ENCODE measurements at regions not wholly inside any gene's neighbourhood (a gene's known extent, or its start where the extent isn't known, plus 50 kb on each side); places are given as distances from the start of the nearest gene placed in this dataset.

DNA sequence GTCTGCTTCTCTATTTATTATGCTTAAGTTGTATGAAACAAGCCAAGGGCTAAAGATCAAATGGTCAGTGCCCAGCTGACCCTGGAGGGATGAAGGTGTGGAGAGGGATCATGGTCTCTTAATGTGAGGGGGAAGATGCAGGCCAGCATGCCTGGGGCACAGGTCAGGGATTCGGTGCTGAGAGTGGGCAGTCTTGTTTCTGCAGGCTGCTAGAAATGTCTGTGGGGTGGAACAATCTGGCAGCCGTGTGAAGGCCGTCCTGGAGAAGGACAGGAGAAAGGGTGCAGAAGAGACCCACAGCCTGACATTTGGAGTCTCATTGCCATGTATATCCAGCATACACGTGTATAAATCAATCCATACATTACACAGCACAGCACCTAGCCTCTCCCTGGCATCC, 258.3 kb upstream of the MOCS1 start:
- no peak for DNase-seq

DNA sequence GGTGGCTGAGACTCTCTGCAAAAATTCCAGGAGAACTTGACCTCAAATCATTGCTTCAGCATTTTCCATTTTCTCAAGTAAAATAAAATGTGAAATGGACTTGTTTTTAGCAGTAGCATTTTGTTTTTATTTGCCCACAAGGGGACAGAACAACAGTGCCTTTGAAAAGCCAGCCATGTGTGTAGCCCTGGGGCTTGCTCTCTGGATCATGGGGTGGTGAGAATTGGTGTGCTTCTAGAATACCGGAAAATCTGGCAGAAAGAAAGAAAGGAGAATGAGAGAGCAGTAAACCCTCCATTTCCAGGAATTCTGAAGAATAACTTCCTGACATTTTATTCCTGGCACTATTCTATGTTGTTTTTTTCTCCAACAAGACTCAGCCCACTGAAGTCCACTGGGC, 254.7 kb upstream of the MOCS1 start:
- no peak for DNase-seq

GRCh38 chr6:40187535-40188144, 253.4 kb upstream of the MOCS1 start:
- DNase-seq = no peak

DNA sequence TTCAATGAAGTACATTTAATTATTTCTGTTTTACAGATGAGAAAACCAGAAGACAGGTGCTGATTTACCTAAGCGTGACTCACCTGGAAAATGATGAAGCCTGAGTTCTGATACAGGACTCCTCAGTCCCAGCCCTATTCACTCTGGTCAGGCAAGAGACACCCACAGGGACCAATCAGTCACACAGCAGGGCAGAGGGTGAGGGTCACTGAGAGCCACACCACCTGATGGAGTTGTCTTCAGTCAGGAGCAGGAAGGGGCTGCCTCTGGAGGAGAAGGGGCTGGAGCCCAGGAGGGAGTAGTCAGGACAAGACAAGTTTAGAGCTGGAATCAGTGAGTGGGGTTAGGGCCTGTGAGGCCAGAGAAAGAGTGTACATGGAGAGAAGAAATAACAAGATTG, 251.2 kb upstream of the MOCS1 start:
- no peak for DNase-seq

- DNase-seq = no peak
Measured at GRCh38 chr6:40183902-40184301, 249.6 kb upstream of the MOCS1 start.

DNA sequence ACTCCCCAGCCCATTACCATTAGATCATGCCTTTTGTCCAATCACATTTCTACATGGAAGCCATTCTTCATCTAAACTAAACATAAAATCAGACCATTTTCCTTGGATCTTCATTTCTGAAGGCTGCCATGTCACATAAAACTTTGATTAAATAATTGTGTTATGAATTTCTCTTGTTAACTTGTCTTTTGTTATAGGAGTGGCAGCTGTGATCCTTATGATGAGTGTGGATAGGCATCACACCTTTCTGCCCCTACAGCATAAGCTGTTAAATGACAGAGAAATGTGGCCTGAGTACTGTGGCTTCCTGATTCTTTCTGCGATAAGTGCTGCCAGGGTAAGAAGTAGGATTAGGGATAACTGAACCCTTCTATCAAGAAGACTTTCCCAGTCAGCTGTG, 247.1 kb upstream of the MOCS1 start:
- DNase-seq = no peak

- no peak for DNase-seq
Measured at GRCh38 chr6:40180271-40180670, 246.0 kb upstream of the MOCS1 start.

DNA sequence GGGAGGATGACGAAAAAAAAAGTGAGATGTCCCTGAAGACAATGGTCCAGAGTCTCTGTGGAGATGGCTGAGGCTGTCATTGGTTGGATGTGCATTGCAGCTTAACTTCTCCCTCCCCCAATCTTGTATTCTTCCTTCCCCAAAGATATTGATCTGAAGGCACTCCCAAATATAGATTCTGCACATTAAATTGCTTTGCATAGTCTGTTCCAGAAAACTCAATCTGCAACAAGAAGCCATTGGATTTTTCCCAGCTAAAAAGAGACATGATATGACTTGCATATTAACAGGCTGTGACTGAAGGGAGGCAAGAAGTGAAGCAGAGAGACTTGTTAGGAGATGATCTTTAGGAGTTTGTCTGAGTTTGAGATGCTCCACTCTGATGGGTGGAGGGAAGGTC, 245.2 kb upstream of the MOCS1 start:
- no peak for DNase-seq

- DNase-seq = no peak
Measured at GRCh38 chr6:40177598-40177997, 243.3 kb upstream of the MOCS1 start.

- DNase-seq = no peak
Measured at GRCh38 chr6:40176152-40176551, 241.9 kb upstream of the MOCS1 start.

DNA sequence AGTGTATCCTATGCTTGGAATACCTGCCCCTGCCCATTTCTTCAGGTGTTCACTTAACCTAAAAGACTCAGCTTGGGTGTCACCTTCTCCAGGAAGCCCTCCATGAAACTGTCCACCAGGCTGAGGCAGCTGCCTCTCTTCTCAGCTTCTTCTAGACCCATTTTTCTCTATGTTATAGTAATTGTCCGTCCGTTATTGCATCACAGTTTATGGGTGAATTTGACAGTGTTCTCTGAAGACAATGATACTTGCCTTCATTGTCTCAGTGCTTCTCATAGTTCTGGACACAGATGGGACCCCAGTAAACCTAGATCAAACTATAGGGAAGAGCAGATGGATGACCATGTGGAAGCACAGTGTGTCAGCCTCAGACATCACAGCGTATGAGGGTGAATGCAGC, 238.0 kb upstream of the MOCS1 start:
- DNase-seq = no peak

GRCh38 chr6:40171343-40171742, 237.1 kb upstream of the MOCS1 start:
- no peak for DNase-seq

DNA sequence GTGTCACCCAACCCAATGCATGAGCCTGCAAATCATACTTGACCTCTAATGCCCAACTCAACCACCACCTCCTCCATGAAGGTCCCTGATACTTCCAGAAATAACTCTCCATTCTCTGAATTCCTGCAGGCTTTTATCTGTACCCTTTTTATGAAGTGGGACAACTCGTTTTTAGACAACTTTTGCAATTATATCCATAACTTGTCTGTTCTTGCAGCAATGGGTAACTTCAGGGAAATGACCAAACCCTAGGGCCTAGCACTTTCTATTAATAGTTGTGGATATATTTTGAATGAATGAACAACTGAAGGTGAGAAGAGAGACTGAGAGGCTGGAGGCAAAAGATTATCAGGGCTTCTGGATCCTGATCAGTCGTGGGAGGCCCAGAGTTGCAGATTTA, 236.6 kb upstream of the MOCS1 start:
- DNase-seq = no peak

DNA sequence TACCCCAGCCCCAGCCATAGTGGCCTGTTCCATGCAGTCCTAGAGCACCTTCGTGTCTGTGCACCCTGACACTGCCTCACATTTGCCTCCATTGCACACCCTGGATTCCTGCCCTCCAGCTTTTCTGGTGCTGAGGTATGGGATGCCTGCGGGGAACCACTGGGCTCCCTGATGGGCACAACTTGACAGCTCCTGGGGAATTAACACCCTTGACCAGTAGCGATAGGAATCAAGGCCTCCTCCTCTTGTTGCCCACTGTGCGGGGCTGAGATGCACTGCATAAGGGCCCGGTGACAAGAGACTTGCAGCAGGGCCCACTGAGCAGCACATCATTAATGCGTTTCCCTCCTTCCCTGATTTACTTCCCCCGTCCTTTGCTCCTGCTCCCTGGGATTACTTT, 235.6 kb upstream of the MOCS1 start:
- no peak for DNase-seq

- no peak for DNase-seq
Measured at GRCh38 chr6:40166963-40167362, 232.7 kb upstream of the MOCS1 start.

GRCh38 chr6:40165036-40165709, 230.9 kb upstream of the MOCS1 start:
- DNase-seq = no peak

- DNase-seq = no peak
Measured at GRCh38 chr6:40164345-40164755, 230.1 kb upstream of the MOCS1 start.

DNA sequence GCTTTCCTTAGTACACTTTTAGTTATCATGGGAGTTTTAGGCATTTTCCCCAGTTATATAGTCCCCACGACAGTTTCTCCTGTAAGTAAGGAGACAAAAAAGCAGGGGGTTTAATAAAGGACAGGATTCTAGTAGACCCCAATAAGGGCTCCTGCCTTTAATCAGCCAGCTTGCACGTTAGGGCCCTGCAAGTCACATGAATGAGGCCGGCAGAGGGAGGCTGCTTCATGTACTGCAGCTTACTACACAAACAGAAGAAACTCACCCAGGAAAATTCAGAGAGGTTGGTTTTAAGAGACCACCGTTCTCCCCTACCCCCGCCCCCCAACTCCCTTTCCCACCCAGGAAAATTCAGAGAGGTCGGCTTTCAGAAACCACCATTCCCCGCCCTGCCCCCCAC, 229.7 kb upstream of the MOCS1 start:
- no peak for DNase-seq

GRCh38 chr6:40162074-40162473, 227.8 kb upstream of the MOCS1 start:
- no peak for DNase-seq

- no peak for DNase-seq
Measured at GRCh38 chr6:40160826-40161225, 226.6 kb upstream of the MOCS1 start.

DNA sequence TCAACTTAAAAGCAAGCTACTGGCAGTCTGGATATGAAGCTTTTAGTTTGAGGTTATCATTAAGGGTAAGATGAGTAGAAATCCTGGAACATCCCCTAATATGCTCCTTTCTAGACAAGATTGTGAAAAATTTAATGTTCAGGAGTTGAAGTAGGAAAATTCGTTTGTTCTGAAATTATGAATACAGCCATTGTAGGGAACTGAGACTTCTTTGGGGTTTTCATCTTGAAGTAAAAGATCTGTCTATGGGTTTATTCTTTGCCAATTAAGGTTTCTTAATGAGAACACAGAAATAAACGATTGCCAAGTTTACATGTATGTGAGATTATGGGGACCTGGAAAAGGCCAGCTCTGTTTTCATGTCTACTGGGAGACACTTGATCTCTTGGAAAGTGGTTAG, 225.6 kb upstream of the MOCS1 start:
- no peak for DNase-seq

- no peak for DNase-seq
Measured at GRCh38 chr6:40152701-40153436, 218.6 kb upstream of the MOCS1 start.

- no peak for DNase-seq
Measured at GRCh38 chr6:40152196-40152595, 217.9 kb upstream of the MOCS1 start.

DNA sequence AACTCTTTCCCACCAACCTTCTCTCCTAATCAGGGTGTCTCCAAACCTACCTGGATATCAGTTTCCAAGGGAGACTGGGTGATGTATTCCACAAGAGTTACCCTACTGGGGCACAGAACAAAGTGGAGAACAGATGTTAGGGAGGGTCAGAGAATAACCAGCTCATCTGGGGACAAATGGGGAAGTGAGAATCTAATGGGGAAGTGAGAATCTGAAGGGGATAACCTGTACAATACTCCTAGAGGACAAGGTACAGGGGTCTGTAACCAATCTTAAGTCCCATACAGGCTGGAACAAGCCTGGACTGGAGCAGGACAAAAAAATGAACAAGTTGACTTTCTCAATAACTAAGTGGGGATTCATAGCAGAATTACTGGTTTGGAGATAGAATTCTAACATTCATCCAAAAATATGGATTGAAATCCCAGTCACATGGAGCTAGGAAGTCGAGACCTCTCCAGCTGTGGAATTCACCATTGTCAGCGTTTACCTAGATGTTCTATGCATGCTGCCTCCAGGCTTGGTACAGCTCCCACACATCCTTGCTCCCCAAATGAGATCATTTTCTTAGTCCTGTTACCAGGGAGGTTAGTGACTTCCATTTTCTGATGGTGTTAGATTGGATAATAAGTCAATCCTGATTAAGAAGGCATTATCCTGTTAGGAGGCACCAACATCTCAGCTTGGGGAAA, 214.8 kb upstream of the MOCS1 start:
- no peak for DNase-seq

Data from activated naive CD4-positive, alpha-beta T cell treated with Interleukin-2 at 50 U/mL for 16 hours (primary cell).